SK-N-SH (cell line): ENCODE measurements at regions not wholly inside any gene's neighbourhood (a gene's known extent, or its start where the extent isn't known, plus 50 kb on each side); places are given as distances from the start of the nearest gene placed in this dataset.

Experiments
- CTCF ChIA-PET: fragments of 300-600, 350-600 bp; formaldehyde crosslinking; extraction: SDS; loops from one replicate; lab custom pipeline; 2021; lab: Yijun Ruan, JAX
- POLR2A ChIA-PET: fragments of 350-600 bp; sonication (Branson Sonifier 250); formaldehyde crosslinking; extraction: SDS; loops from one replicate; lab custom pipeline; 2020; ENCODE audit warnings: antibody characterized with exemption, inconsistent platforms; lab: Yijun Ruan, JAX
- DNase-seq: peaks from one replicate; pipeline ENCODE4 v3.0.0; 2012
- H2AFZ ChIP-seq: fragments of 200-600 bp; sonication (generic); 2 replicates; pipeline ENCODE4 v1.8.1; 2016; ENCODE audit warnings: antibody characterized with exemption, mild to moderate bottlenecking, low read depth
- H3F3A ChIP-seq: fragments of 200-600 bp; sonication (generic); replicated peaks from 2 replicates; pipeline ENCODE3; 2016; ENCODE audit warnings: antibody characterized with exemption, mild to moderate bottlenecking; ENCODE audit not compliant: insufficient read depth
- H3K27ac ChIP-seq, 2 experiments: fragments of 200-500 bp in 1 of 2; fragments of 200-600 bp in 1 of 2; sonication (Bioruptor generic) in 1 of 2; sonication (generic), shearing (Covaris generic) in 1 of 2; 2 replicates each; pipeline versions ENCODE4 v1.5.1 to v1.6.1; 2014 to 2016; ENCODE audit warnings: low read depth in 2 of 2, inconsistent platforms in 1 of 2, low read length in 1 of 2, mild to moderate bottlenecking in 1 of 2, mixed read lengths in 1 of 2
- H3K27me3 ChIP-seq: fragments of 200-600 bp; sonication (generic), shearing (Covaris generic); 2 replicates; pipeline ENCODE4 v1.6.1; 2016; ENCODE audit warnings: mixed run types; ENCODE audit not compliant: insufficient read depth
- H3K36me3 ChIP-seq, 2 experiments: fragments of 200-500 bp in 1 of 2; fragments of 200-600 bp in 1 of 2; sonication (Bioruptor generic) in 1 of 2; sonication (generic) in 1 of 2; replicated peaks in 1 of 2; 2 replicates each; pipeline versions ENCODE3 to v1.5.1; 2014 to 2016; ENCODE audit warnings: low read length in 1 of 2, mild to moderate bottlenecking in 1 of 2; ENCODE audit not compliant: insufficient read depth in 2 of 2, control insufficient read depth in 1 of 2
- H3K4me1 ChIP-seq, 2 experiments: fragments of 200-500 bp in 1 of 2; fragments of 200-600 bp in 1 of 2; sonication (Bioruptor generic) in 1 of 2; sonication (generic), shearing (Covaris generic) in 1 of 2; 2 replicates each; pipeline versions ENCODE4 v1.5.1 to v1.6.1; 2014 to 2016; ENCODE audit warnings: low read depth in 1 of 2, low read length in 1 of 2, mixed run types in 1 of 2; ENCODE audit not compliant: insufficient read depth in 2 of 2, control insufficient read depth in 1 of 2
- H3K4me2 ChIP-seq: fragments of 200-600 bp; sonication (generic), shearing (Covaris generic); 2 replicates; pipeline ENCODE4 v1.6.1; 2017; ENCODE audit warnings: mixed run types
- H3K4me3 ChIP-seq, 2 experiments: fragments of 200-500 bp in 1 of 2; fragments of 200-600 bp in 1 of 2; sonication (Bioruptor generic) in 1 of 2; sonication (generic), shearing (Covaris generic) in 1 of 2; 2 replicates each; pipeline versions ENCODE4 v1.5.1 to v1.8.1; 2014 to 2016; ENCODE audit warnings: low read depth in 2 of 2, inconsistent platforms in 1 of 2, low read length in 1 of 2, mild to moderate bottlenecking in 1 of 2, mixed read lengths in 1 of 2, moderate library complexity in 1 of 2
- H3K79me2 ChIP-seq: fragments of 200-600 bp; sonication (generic); 2 replicates; pipeline ENCODE4 v1.8.1; 2017; ENCODE audit warnings: mild to moderate bottlenecking; ENCODE audit not compliant: insufficient read depth
- H3K9ac ChIP-seq: fragments of 200-600 bp; sonication (generic); 2 replicates; pipeline ENCODE4 v1.6.1; 2017; ENCODE audit warnings: mixed run types
- H3K9me2 ChIP-seq: fragments of 200-600 bp; sonication (generic); 2 replicates; pipeline ENCODE4 v1.6.1; 2017; ENCODE audit warnings: mixed run types
- H3K9me3 ChIP-seq: fragments of 200-600 bp; sonication (generic); 2 replicates; pipeline ENCODE4 v1.6.1; 2017; ENCODE audit warnings: mixed run types, mild to moderate bottlenecking, moderate library complexity
- H4K20me1 ChIP-seq: fragments of 200-600 bp; sonication (generic); 2 replicates; pipeline ENCODE4 v1.6.1; 2017; ENCODE audit warnings: mild to moderate bottlenecking, mixed run types; ENCODE audit not compliant: insufficient read depth
- EZH2phosphoT487 ChIP-seq: fragments of 200-600 bp; sonication (generic); IDR thresholded peaks from 2 replicates; pipeline ENCODE4 v1.6.1; 2017; ENCODE audit warnings: low read depth, mixed run types, mild to moderate bottlenecking, antibody characterized with exemption, moderate library complexity, borderline replicate concordance
- JUND ChIP-seq: IDR thresholded peaks from 2 replicates; pipeline ENCODE4 v1.4.0; 2012
- MXI1 ChIP-seq: IDR thresholded peaks from 2 replicates; pipeline ENCODE4 v1.6.1; 2012; ENCODE audit warnings: mild to moderate bottlenecking, low read depth, low read length, improper control_type of control experiment
- NRF1 ChIP-seq: IDR thresholded peaks from 2 replicates; pipeline ENCODE4 v1.6.1; 2012; ENCODE audit warnings: low read depth, mild to moderate bottlenecking, low read length
- TCF12 ChIP-seq: IDR thresholded peaks from 2 replicates; pipeline ENCODE4 v1.4.0; 2012
- TEAD4 ChIP-seq: IDR thresholded peaks from 2 replicates; pipeline ENCODE4 v1.4.0; 2012; ENCODE audit warnings: mild to moderate bottlenecking, borderline replicate concordance; ENCODE audit not compliant: insufficient read depth
- WGBS: methylation state at CpG from one replicate; pipeline ENCODE4 v1.1.6; 2017; ENCODE audit warnings: low lambda C conversion rate; 5-methylcytosine and 5-hydroxymethylcytosine counted together
- TF ChIP-seq, protein P1 (sequence below): IDR thresholded peaks from 2 replicates; pipeline ENCODE4 v1.4.0; 2012; ENCODE audit warnings: low read depth, borderline replicate concordance
- TF ChIP-seq, protein P2 (sequence below): fragments of 150-350 bp; IDR thresholded peaks from 2 replicates; pipeline ENCODE4 v1.6.1; 2016; ENCODE audit warnings: mild to moderate bottlenecking, low read depth, low read length
- TF ChIP-seq, protein P3 (sequence below): IDR thresholded peaks from 2 replicates; pipeline ENCODE4; 2012
- TF ChIP-seq, protein P4 (sequence below): IDR thresholded peaks from 2 replicates; pipeline ENCODE4 v1.4.0; 2012; ENCODE audit warnings: low read depth

DNA sequence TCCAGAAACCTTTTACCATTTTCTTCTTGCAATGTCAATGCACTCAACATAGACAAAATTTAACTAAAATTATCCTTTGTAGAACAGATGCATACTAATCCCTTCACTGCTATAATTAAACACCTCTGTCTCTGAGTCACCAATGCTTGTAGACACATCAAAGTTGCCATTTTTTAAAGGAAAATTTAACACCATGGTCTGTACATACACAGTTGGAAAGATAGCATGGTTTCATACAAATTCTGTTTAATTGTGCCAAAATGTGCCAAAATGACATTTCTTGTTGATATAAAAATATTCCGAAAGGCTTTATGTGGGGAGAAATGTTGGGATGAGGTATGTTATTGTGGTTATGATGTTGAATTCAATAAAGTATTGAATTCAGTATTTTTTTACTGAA, 125.8 kb downstream of the NEUROD6 start:
- ChIA-PET CTCF (interaction anchor here (1.0 kb wide), 1 partner anchor 22 kb away, joined by 5 read pairs; no protein-coding TSS in a partner anchor), POLR2A (no interaction called here)
- no peaks in the 10 kb centered on the region for H3K9me2 ChIP-seq
- H3K4me1 ChIP-seq, result no peaks in the 10 kb centered on the region
- H3K36me3 ChIP-seq, result no peaks in the 10 kb centered on the region
- no peaks in the 10 kb centered on the region for H3K79me2 ChIP-seq
- no peak overlapping the region for H3K9ac ChIP-seq
- H3K9me3 ChIP-seq, result no peaks in the 10 kb centered on the region
- H3K4me2 ChIP-seq, result no peak overlapping the region
- H2AFZ ChIP-seq, result no peak overlapping the region
- H3K27me3 ChIP-seq, result no peaks in the 10 kb centered on the region
- no peaks in the 10 kb centered on the region for H3F3A ChIP-seq
- TF ChIP-seq, protein P1, sequence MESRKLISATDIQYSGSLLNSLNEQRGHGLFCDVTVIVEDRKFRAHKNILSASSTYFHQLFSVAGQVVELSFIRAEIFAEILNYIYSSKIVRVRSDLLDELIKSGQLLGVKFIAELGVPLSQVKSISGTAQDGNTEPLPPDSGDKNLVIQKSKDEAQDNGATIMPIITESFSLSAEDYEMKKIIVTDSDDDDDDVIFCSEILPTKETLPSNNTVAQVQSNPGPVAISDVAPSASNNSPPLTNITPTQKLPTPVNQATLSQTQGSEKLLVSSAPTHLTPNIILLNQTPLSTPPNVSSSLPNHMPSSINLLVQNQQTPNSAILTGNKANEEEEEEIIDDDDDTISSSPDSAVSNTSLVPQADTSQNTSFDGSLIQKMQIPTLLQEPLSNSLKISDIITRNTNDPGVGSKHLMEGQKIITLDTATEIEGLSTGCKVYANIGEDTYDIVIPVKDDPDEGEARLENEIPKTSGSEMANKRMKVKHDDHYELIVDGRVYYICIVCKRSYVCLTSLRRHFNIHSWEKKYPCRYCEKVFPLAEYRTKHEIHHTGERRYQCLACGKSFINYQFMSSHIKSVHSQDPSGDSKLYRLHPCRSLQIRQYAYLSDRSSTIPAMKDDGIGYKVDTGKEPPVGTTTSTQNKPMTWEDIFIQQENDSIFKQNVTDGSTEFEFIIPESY, result no peak
- TF ChIP-seq, protein P2, sequence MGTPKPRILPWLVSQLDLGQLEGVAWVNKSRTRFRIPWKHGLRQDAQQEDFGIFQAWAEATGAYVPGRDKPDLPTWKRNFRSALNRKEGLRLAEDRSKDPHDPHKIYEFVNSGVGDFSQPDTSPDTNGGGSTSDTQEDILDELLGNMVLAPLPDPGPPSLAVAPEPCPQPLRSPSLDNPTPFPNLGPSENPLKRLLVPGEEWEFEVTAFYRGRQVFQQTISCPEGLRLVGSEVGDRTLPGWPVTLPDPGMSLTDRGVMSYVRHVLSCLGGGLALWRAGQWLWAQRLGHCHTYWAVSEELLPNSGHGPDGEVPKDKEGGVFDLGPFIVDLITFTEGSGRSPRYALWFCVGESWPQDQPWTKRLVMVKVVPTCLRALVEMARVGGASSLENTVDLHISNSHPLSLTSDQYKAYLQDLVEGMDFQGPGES, result no peak
- no peak for TF ChIP-seq TCF12
- TF ChIP-seq JUND, result no peak
- TF ChIP-seq MXI1, result no peak
- H4K20me1 ChIP-seq, result no peaks in the 10 kb centered on the region
- DNase-seq, result no peak
- no peak overlapping the region for H3K4me3 ChIP-seq
- 2% methylated on average over 1 of the region's 1 CpG for WGBS
- no peak overlapping the region for H3K27ac ChIP-seq

DNA sequence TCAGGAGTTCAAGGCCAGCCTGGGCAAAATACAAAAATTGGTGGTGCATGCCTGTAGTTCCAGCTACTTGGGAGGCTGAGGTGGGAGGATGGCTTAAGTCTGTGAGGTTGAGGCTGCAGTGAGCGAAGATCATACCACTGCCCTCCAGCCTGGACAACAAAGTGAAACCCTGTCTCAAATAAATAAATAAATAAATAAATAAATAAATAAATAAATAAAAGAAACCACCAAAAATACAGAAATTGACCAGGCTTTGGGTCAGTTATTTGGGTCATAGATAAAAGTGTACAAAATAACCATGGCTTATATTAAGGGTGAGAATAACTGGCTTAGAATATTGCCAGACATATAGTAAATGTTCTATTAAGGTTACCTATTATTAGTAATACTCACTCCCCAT, 129.2 kb downstream of the NEUROD6 start:
- WGBS, result 0% methylated on average over 1 of the region's 1 CpG
- ChIA-PET CTCF (interaction anchor here (1.4 to 2.3 kb wide), 2 partner anchors 12 to 18 kb away, joined by 3 to 6 read pairs; no protein-coding TSS in a partner anchor), POLR2A (no interaction called here)

More for the DNA sequence above, 129.2 kb downstream of the NEUROD6 start:
- H4K20me1 ChIP-seq, result no peaks in the 10 kb centered on the region
- H3K4me2 ChIP-seq, result no peak overlapping the region
- no peaks in the 10 kb centered on the region for H3K4me1 ChIP-seq
- H3K9me3 ChIP-seq, result no peaks in the 10 kb centered on the region
- no peaks in the 10 kb centered on the region for H3K79me2 ChIP-seq
- TF ChIP-seq, protein P3, sequence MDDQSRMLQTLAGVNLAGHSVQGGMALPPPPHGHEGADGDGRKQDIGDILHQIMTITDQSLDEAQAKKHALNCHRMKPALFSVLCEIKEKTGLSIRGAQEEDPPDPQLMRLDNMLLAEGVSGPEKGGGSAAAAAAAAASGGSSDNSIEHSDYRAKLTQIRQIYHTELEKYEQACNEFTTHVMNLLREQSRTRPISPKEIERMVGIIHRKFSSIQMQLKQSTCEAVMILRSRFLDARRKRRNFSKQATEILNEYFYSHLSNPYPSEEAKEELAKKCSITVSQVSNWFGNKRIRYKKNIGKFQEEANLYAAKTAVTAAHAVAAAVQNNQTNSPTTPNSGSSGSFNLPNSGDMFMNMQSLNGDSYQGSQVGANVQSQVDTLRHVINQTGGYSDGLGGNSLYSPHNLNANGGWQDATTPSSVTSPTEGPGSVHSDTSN, result no peak
- TF ChIP-seq, protein P4, sequence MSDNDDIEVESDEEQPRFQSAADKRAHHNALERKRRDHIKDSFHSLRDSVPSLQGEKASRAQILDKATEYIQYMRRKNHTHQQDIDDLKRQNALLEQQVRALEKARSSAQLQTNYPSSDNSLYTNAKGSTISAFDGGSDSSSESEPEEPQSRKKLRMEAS, result no peak
- TF ChIP-seq NRF1 (no peak), EZH2phosphoT487 (no peak), TEAD4 (no peak), MXI1 (no peak)
- H3K9ac ChIP-seq, result no peak overlapping the region
- H3F3A ChIP-seq, result no peaks in the 10 kb centered on the region
- no peak for DNase-seq
- H3K27ac ChIP-seq, result no peak overlapping the region
- H3K27me3 ChIP-seq, result no peaks in the 10 kb centered on the region
- H3K36me3 ChIP-seq, result no peaks in the 10 kb centered on the region
- H3K4me3 ChIP-seq, result no peak overlapping the region
- H3K9me2 ChIP-seq, result no peaks in the 10 kb centered on the region
- H2AFZ ChIP-seq, result no peak overlapping the region
